ENCODE measurements at regions not wholly inside any gene's neighbourhood (a gene's known extent, or its start where the extent isn't known, plus 50 kb on each side); places are given as distances from the start of the nearest gene placed in this dataset.

DNA sequence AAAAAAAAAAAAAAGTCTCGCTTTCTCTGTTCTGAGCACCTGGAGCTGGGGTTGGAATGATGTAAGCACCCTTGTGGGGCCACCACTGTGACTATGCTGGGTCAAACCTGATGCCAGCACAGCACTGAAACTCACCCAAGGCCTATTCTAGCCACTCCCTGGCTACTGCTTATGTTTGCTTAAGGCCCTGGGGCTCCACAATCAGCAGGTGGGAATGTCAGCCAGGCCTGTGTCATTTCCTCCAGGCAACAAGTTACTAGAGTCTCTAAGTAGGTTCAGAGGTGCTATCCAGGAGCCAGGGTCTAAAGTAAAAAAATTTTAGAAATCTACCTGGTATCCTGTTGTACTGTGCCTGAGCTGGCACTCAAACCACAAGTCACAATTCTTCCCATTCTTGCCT, 1306.8 kb downstream of the STIM2 start:
- intact Hi-C loops (cut with micrococcal nuclease) = no loop called here
- DNase-seq = no peak
- Histone ChIP-seq H3K27me3 (ENCODE audit: low read depth) (no peaks in the 10 kb centered on the region), H3K4me1 (no peaks in the 10 kb centered on the region), H3K36me3 (no peaks in the 10 kb centered on the region), H3K4me3 (no peak overlapping the region), H3K9me3 (replicated peaks) (peaks cover 18% of the 10 kb centered on the region), H3K27ac (replicated peaks) (no peak overlapping the region)
- TF ChIP-seq, protein P1, sequence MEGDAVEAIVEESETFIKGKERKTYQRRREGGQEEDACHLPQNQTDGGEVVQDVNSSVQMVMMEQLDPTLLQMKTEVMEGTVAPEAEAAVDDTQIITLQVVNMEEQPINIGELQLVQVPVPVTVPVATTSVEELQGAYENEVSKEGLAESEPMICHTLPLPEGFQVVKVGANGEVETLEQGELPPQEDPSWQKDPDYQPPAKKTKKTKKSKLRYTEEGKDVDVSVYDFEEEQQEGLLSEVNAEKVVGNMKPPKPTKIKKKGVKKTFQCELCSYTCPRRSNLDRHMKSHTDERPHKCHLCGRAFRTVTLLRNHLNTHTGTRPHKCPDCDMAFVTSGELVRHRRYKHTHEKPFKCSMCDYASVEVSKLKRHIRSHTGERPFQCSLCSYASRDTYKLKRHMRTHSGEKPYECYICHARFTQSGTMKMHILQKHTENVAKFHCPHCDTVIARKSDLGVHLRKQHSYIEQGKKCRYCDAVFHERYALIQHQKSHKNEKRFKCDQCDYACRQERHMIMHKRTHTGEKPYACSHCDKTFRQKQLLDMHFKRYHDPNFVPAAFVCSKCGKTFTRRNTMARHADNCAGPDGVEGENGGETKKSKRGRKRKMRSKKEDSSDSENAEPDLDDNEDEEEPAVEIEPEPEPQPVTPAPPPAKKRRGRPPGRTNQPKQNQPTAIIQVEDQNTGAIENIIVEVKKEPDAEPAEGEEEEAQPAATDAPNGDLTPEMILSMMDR (IDR thresholded peaks at IDR 0.05; ENCODE audit: borderline replicate concordance) = no peak

DNA sequence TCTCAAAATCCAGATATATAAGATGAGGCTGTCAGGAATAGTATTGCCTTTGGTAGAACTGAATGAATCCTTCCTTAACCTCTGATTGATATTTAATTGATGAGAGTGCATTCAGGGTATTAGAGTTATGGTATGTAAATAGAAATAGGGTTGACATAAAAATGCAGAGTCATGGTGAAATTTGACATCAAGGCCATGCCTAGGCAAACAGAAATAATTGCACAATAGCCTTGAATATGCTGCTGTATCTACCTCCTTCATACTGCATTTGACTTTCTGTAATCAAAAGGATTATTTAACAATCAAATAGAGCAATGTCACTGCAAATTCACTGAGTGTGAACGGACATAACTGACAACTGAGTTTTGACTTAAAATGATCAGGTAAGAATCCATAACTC, 1316.3 kb downstream of the STIM2 start:
- no peak for DNase-seq
- no peak overlapping the region for H3K27ac ChIP-seq (replicated peaks)
- H3K27me3 ChIP-seq (ENCODE audit: low read depth) = no peaks in the 10 kb centered on the region
- intact Hi-C loops (cut with micrococcal nuclease) = no loop called here
- TF ChIP-seq, protein P1 (IDR thresholded peaks at IDR 0.05; ENCODE audit: borderline replicate concordance) = no peak
- no peaks in the 10 kb centered on the region for H3K4me1 ChIP-seq
- no peak overlapping the region for H3K4me3 ChIP-seq
- H3K9me3 ChIP-seq (replicated peaks) = no peaks in the 10 kb centered on the region
- H3K36me3 ChIP-seq = no peaks in the 10 kb centered on the region

DNA sequence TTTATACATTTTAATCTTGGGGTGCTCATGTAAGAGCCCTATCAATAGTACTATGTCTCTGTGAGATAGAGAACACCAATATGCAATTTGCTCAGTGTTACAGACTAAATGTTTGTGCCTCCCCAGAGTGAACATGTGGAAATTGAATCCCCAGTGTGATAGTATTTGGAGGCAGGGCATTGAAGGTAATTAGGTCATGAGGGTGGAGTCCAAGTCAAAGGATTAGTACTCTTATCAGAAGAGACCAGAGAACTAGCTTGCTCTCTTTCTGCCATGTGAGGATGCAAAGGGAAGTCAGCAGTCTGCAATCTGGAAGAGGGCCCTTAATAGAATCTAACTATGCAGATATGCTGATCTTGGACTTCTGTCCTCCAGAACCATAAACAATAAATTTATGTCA, 1317.0 kb downstream of the STIM2 start:
- no peak for DNase-seq
- TF ChIP-seq, protein P1 (IDR thresholded peaks at IDR 0.05; ENCODE audit: borderline replicate concordance) = no peak
- intact Hi-C loops (cut with micrococcal nuclease) = no loop called here
- Histone ChIP-seq H3K27ac (replicated peaks) (no peak overlapping the region), H3K9me3 (replicated peaks) (no peaks in the 10 kb centered on the region), H3K4me3 (no peak overlapping the region), H3K27me3 (ENCODE audit: low read depth) (no peaks in the 10 kb centered on the region), H3K4me1 (no peaks in the 10 kb centered on the region), H3K36me3 (no peaks in the 10 kb centered on the region)

DNA sequence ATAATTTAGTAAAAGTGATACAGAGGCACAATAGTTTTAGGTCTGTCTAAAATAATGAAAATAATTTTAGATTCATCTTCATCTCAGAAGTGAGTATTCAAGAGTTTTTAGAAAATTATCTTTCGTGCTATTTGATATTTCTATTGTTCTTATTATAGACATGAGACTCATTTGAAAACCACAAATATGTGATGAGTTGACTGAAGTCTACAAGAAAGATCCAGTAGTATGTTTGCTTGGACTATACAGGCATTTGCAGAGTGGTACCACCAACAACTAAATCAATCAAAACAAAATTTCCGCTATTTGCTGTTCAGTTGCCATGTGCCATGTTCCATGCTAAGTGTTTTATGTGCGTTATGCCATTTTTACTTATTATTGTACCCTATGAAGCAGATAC, 1318.5 kb downstream of the STIM2 start:
- TF ChIP-seq, protein P1 (IDR thresholded peaks at IDR 0.05; ENCODE audit: borderline replicate concordance) = no peak
- no peaks in the 10 kb centered on the region for H3K27me3 ChIP-seq (ENCODE audit: low read depth)
- H3K4me3 ChIP-seq = no peak overlapping the region
- no peaks in the 10 kb centered on the region for H3K4me1 ChIP-seq
- DNase-seq = no peak
- no peaks in the 10 kb centered on the region for H3K36me3 ChIP-seq
- H3K9me3 ChIP-seq (replicated peaks) = peaks cover 4% of the 10 kb centered on the region
- no peak overlapping the region for H3K27ac ChIP-seq (replicated peaks)
- intact Hi-C loops (cut with micrococcal nuclease) = no loop called here

DNA sequence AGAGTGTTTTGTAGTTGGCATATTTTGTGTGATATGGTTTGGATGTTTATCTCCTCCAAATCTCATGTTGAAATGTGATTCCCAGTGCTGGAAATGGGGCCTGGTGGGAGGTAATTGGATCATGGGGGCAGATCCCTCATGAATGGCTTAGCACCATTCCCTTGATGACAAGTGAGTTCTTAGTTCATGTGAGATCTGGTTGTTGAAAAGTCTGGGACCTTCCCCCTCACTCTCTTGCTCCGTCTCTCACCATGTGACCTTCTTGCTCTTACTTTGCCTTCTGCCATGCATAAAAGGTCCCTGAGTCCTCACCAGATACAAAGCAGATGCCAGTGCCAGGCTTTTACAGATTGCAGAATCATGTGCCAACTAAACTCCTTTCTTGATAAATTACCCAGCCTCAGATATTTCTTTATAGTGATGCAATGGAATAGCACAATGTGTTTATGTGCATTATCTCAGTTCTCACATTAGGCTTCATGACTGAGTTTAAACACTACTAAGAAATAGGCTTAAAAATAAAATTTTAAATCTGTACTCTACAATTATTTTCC, 1348.8 kb downstream of the STIM2 start:
- Histone ChIP-seq H3K27ac (replicated peaks) (no peak overlapping the region), H3K4me1 (no peaks in the 10 kb centered on the region), H3K9me3 (replicated peaks) (peaks cover 12% of the 10 kb centered on the region), H3K36me3 (no peaks in the 10 kb centered on the region), H3K4me3 (no peak overlapping the region), H3K27me3 (ENCODE audit: low read depth) (no peaks in the 10 kb centered on the region)
- no peak for DNase-seq
- intact Hi-C loops (cut with micrococcal nuclease) = no loop called here
- TF ChIP-seq, protein P1 (IDR thresholded peaks at IDR 0.05; ENCODE audit: borderline replicate concordance) = no peak
